Smooth muscle cell of the brain vasculature (primary cell): ENCODE measurements at regions not wholly inside any gene's neighbourhood (a gene's known extent, or its start where the extent isn't known, plus 50 kb on each side); places are given as distances from the start of the nearest gene placed in this dataset.
"Not testable (repeated sequence)": the region's sequence is repeated elsewhere in the genome, so short reads cannot be mapped to it uniquely, and the experiment has no call there.

ENCODE experiments used
- DNase-seq: peaks from one replicate; pipeline ENCODE4 v3.0.0-alpha.2; 2012; ENCODE audit warnings: low read depth, low spot score

GRCh38 chr19:13652810-13653590, 111.3 kb upstream of the MRI1 start:
- no peak for DNase-seq

DNA sequence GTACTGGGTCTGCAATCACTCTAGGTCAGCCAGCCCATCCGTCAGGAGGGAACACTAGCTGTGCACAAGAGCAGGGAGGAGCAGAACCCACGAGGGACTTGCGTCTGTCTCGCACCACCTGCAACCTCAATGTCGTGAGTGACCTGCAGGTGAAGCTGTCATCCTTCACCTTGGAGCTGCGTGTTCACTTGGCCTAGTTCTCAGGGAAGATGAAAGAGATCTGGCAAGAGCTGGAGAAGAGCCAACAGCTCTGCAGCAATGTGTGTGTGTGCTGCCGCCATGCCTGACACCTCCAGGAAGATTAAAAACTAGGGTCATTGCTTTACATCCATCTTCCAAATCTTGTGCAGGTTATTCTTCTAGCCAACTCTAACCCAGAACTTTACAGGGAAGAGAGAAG, 117.6 kb upstream of the MRI1 start:
- no peak for DNase-seq

- no peak for DNase-seq
Measured at GRCh38 chr19:13644645-13645044, 119.7 kb upstream of the MRI1 start.

- DNase-seq = no peak
Measured at GRCh38 chr19:13640611-13641010, 123.7 kb upstream of the MRI1 start.

GRCh38 chr19:13639342-13639929, 124.9 kb upstream of the MRI1 start:
- no peak for DNase-seq

DNA sequence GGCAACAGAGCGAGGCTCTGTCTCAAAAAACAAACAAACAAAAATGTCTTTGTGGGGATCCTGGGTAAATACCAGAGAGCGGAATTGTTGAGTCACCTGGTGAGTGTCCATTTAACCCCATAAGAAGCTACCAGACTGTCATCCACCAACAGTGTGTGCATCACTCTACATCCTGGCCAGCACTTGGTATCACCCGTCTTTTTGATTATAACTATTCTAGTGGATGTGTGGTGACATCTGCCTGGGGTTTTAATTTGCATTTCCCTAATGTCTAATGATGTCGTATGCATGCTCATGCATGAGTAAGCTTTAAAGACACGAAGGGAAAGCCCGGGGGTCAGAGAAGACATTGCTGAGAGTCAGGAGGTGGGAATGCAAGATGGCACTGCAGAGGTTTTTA, 126.7 kb upstream of the MRI1 start:
- no peak for DNase-seq

GRCh38 chr19:13634658-13635057, 128.4 kb upstream of the CACNA1A start:
- DNase-seq = no peak

DNA sequence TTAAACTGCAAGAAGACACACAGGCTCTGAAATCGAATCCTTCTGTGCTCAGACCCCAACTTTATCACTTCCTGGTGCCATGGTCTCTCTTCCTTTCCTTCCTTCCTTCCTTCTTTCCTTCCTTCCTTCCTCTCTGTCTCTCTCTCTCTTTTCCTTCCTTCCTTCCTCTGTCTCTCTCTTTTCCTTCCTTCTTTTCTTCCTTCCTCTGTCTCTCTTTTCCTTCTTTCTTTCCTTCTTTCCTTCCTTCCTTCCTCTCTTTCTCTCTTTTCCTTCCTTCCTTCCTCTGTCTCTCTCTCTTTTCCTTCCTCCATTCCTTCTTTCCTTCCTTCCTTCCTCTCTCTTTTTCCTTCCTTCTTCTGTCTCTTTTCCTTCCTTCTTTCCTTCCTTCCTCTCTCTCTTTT, 127.2 kb upstream of the CACNA1A start:
- DNase-seq = no peak

GRCh38 chr19:13633109-13633508, 126.8 kb upstream of the CACNA1A start:
- DNase-seq = peak; percentile 89

GRCh38 chr19:13632164-13632563, 125.9 kb upstream of the CACNA1A start:
- not testable (repeated sequence) for DNase-seq

GRCh38 chr19:13629687-13630357, 123.5 kb upstream of the CACNA1A start:
- DNase-seq = no peak

GRCh38 chr19:13627531-13627930, 121.3 kb upstream of the CACNA1A start:
- no peak for DNase-seq

DNA sequence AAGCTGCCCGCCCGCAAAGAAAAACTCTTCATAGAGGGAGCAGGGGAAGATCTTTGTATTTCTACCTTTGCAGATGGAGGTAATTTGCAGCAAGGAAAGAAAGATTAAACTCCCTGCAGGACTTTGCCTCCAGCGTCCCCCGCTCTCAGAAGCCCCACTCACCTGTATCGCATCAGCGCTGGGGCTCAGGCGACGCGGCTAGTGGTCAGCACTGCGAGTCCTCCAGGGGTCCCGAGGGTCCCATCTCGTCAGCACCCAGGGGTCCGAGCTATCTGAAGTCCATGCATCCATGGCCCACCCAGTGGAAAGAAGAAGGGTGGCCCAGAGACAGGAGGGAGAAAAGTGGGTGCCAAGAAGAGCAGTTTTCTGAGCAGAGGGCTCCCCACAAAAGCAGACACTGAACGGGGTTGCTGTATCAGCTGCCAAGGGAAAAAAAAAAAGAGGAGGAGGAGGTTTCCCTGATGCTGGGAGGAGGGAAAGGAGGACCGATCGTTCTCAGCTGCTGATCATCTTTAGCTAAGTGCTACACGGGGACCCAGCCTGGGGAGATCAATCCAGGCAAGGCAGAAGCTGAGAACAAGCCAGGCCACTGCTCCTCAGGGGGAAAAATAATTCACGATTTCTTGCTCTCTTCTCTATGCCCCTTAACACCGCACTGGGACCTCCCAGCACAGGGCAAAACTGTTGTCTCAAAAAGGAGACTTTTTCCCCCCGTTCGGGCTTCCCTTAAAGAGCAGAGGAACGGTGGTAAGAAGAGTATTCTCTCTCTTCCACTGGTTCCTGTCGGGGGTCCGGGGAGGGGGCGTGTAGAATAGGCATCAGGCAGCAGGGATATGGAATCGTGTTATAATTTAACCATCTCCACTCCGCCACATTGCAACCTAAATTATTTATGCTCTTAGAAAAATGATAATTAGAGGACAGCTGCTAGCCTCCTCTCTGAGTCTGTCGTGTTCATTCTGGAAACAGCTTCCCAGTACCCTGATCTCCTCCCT, 117.7 kb upstream of the CACNA1A start:
- no peak for DNase-seq

- DNase-seq = no peak
Measured at GRCh38 chr19:13622766-13623715, 116.8 kb upstream of the CACNA1A start.

- peak; percentile 73 for DNase-seq
Measured at GRCh38 chr19:13621413-13621812, 115.1 kb upstream of the CACNA1A start.

DNA sequence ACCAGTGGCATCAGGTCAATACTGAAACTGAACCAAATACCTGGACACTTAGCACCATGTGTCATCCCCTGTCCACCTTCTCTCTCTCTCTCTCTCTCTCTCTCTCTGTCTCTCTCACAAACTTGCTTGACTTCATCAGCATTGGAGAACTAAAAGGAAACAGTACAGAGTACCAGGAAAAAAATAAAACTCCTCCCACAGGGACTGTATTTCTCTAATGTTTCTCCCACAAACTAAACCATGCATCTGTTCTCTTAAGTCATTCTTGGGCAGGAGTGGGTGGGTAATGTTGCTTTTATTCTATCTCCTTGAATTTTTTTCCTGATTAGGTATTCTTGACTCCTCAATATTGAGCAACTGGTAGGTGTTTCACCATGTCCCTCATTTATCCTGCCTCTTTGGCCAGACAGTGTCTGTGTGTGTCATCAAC, 112.9 kb upstream of the CACNA1A start:
- DNase-seq = no peak

GRCh38 chr19:13615890-13616289, 109.6 kb upstream of the CACNA1A start:
- peak; percentile 43 for DNase-seq

DNA sequence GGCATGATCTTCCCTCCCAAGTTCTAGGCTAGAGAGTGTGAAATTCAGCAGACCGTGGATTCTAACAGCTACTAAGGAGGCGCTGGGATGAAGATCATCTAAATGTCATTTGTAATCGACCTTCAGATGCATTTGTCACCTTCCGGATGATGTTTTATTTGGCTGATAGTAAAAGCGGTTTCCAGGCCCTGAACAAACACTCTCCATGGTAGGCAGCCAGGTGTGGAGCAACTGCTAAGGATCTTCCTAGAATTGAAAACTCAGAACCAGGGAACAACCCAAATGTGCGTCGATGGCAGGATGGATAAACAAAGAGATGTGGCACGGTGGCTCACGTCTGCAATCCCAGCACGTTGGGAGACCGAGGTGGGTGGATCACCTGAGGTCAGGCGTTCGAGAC, 107.2 kb upstream of the CACNA1A start:
- no peak for DNase-seq

GRCh38 chr19:13611596-13611995, 105.3 kb upstream of the CACNA1A start:
- DNase-seq = no peak

- no peak for DNase-seq
Measured at GRCh38 chr19:13610039-13610691, 103.9 kb upstream of the CACNA1A start.
